ENCODE measurements at regions not wholly inside any gene's neighbourhood (a gene's known extent, or its start where the extent isn't known, plus 50 kb on each side); places are given as distances from the start of the nearest gene placed in this dataset.

DNA sequence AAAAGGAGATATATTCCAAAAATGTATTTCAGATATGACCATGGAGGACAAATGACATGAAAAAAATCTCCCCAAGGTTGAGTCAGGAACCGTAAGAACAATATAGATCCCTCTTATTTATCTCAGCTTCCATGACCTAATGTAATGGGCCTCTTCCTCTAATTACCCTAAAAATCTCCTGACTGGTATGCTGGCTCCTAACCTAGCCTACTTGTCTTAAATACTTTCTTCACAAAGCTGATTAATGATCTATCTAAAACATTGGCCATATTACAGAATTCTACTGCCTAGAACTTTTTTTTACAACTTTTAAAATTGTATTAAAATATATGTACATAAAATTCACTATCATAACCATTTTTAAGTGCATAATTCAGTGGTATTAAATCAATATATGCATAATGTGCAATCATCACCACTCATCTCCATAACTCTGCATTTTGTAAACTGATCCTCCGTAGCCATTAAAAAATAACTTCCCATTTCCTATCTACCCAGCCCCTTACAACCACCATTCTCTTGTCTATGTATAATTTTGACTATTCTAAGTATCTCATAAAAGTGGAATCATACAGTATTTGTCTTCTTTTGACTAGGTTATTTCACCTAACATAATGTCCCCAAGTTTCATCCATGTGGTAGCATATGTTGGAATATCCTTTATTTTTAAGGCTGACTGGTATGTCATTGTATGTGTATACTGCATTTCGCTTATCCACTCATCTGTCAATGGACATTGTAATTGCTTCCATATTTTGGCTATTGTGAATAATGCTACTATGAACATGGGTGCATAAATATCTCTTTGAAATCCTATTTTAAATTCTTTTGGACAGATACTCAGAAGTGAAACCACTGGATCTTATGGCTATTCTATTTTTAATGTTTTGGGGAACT is 464.6 kb downstream of the ADAMTS20 start:
- Histone ChIP-seq H3K79me2 (ENCODE audit: control insufficient read depth, insufficient read depth, low read length) (no peaks in the 10 kb centered on the region), H3K27ac (ENCODE audit: control insufficient read depth, insufficient read depth, low read length) (no peak overlapping the region), H3K4me2 (ENCODE audit: control insufficient read depth, extremely low read depth, insufficient read depth, low read depth, low read length) (no peak overlapping the region), H3K36me3 (ENCODE audit: control insufficient read depth in 2 of 2, extremely low read depth in 1 of 2, insufficient read depth in 2 of 2, low read length in 2 of 2) (no peaks in the 10 kb centered on the region), H3K9me1 (ENCODE audit: control insufficient read depth, extremely low read depth, insufficient read depth, low read length) (no peaks in the 10 kb centered on the region), H3K9ac (ENCODE audit: control insufficient read depth, extremely low read depth, insufficient read depth, low read length) (no peak overlapping the region), H3K4me1 (ENCODE audit: control insufficient read depth, extremely low read depth, insufficient read depth, low read length) (no peaks in the 10 kb centered on the region), H2AFZ (ENCODE audit: control insufficient read depth, low read length) (no peak overlapping the region), H3K4me3 (ENCODE audit: control insufficient read depth in 2 of 3, extremely low read depth in 1 of 3, insufficient read depth in 2 of 3, low read depth in 1 of 3, low read length in 3 of 3) (no peak overlapping the region), H3K9me3 (ENCODE audit: control insufficient read depth, low read depth, low read length) (peaks cover 3% of the 10 kb centered on the region), H4K20me1 (ENCODE audit: control insufficient read depth, extremely low read depth, insufficient read depth, low read length) (no peaks in the 10 kb centered on the region), H3K27me3 (ENCODE audit: control insufficient read depth, extremely low read depth, insufficient read depth, low read length) (no peaks in the 10 kb centered on the region)
- TF ChIP-seq EZH2 (IDR thresholded peaks at IDR 0.05; ENCODE audit: low read length) (no peak), CTCF (optimal IDR thresholded peaks at IDR 0.05 in 1 of 3, IDR thresholded peaks at IDR 0.05 in 1 of 3, conservative IDR thresholded peaks at IDR 0.05 in 1 of 3; ENCODE audit: extremely low read depth in 1 of 3, insufficient read depth in 2 of 3, low read length in 3 of 3) (no peak)
- no peak for FAIRE-seq
- no peak for DNase-seq (ENCODE audit: low read depth, low spot score)
- dilution Hi-C loops (cut with MboI; ENCODE audit: extremely low pct_ligation_motif_present, low sequenced_read_pairs): no loop called here

- TF ChIP-seq CTCF (optimal IDR thresholded peaks at IDR 0.05 in 1 of 3, IDR thresholded peaks at IDR 0.05 in 1 of 3, conservative IDR thresholded peaks at IDR 0.05 in 1 of 3; ENCODE audit: extremely low read depth in 1 of 3, insufficient read depth in 2 of 3, low read length in 3 of 3) (no peak), EZH2 (IDR thresholded peaks at IDR 0.05; ENCODE audit: low read length) (no peak)
- no peaks in the 10 kb centered on the region for H4K20me1 ChIP-seq (ENCODE audit: control insufficient read depth, extremely low read depth, insufficient read depth, low read length)
- H3K4me3 ChIP-seq (ENCODE audit: control insufficient read depth in 2 of 3, extremely low read depth in 1 of 3, insufficient read depth in 2 of 3, low read depth in 1 of 3, low read length in 3 of 3): no peak overlapping the region
- H3K4me2 ChIP-seq (ENCODE audit: control insufficient read depth, extremely low read depth, insufficient read depth, low read depth, low read length): no peak overlapping the region
- H3K79me2 ChIP-seq (ENCODE audit: control insufficient read depth, insufficient read depth, low read length): no peaks in the 10 kb centered on the region
- dilution Hi-C loops (cut with MboI; ENCODE audit: extremely low pct_ligation_motif_present, low sequenced_read_pairs): no loop called here
- no peak overlapping the region for H3K9ac ChIP-seq (ENCODE audit: control insufficient read depth, extremely low read depth, insufficient read depth, low read length)
- H3K9me3 ChIP-seq (ENCODE audit: control insufficient read depth, low read depth, low read length): peaks cover 3% of the 10 kb centered on the region
- H3K27ac ChIP-seq (ENCODE audit: control insufficient read depth, insufficient read depth, low read length): no peak overlapping the region
- H3K36me3 ChIP-seq (ENCODE audit: control insufficient read depth in 2 of 2, extremely low read depth in 1 of 2, insufficient read depth in 2 of 2, low read length in 2 of 2): no peaks in the 10 kb centered on the region
- no peak for DNase-seq (ENCODE audit: low read depth, low spot score)
- H3K9me1 ChIP-seq (ENCODE audit: control insufficient read depth, extremely low read depth, insufficient read depth, low read length): no peaks in the 10 kb centered on the region
- H3K27me3 ChIP-seq (ENCODE audit: control insufficient read depth, extremely low read depth, insufficient read depth, low read length): no peaks in the 10 kb centered on the region
- H2AFZ ChIP-seq (ENCODE audit: control insufficient read depth, low read length): no peak overlapping the region
- no peaks in the 10 kb centered on the region for H3K4me1 ChIP-seq (ENCODE audit: control insufficient read depth, extremely low read depth, insufficient read depth, low read length)
- FAIRE-seq: no peak
Measured at GRCh38 chr12:43079476-43079875, 472.5 kb downstream of the ADAMTS20 start.

Data from keratinocyte (primary cell).